PFSK-1 (cell line): ENCODE measurements at regions not wholly inside any gene's neighbourhood (a gene's known extent, or its start where the extent isn't known, plus 50 kb on each side); places are given as distances from the start of the nearest gene placed in this dataset.

ENCODE experiments used
- FOXP2 ChIP-seq: optimal IDR thresholded peaks from 2 replicates; pipeline ENCODE3; 2011; ENCODE audit warnings: borderline replicate concordance, control low read depth, inconsistent platforms; ENCODE audit not compliant: insufficient read depth; ENCODE audit errors: extremely low read length, extremely low read depth
- POLR2AphosphoS5 ChIP-seq: IDR thresholded peaks from 2 replicates; pipeline ENCODE4 v1.6.1; 2012; ENCODE audit warnings: low read depth, mild to moderate bottlenecking, control low read depth, low read length, moderate library complexity
- REST ChIP-seq, 2 experiments: IDR thresholded peaks; 2 replicates each; pipeline versions ENCODE4 v1.6.1 to v1.8.0; 2011 to 2012; ENCODE audit warnings: low read depth in 2 of 2, low read length in 2 of 2, control low read depth in 1 of 2, inconsistent platforms in 1 of 2, mild to moderate bottlenecking in 1 of 2, moderate library complexity in 1 of 2; ENCODE audit not compliant: insufficient read depth in 1 of 2
- SIN3A ChIP-seq: IDR thresholded peaks from 2 replicates; pipeline ENCODE4 v1.6.1; 2012; ENCODE audit warnings: mild to moderate bottlenecking, low read length, moderate library complexity, borderline replicate concordance; ENCODE audit not compliant: insufficient read depth
- TAF1 ChIP-seq: IDR thresholded peaks from 2 replicates; pipeline ENCODE4 v1.6.1; 2012; ENCODE audit warnings: low read length, control low read depth, borderline replicate concordance; ENCODE audit not compliant: insufficient read depth

DNA sequence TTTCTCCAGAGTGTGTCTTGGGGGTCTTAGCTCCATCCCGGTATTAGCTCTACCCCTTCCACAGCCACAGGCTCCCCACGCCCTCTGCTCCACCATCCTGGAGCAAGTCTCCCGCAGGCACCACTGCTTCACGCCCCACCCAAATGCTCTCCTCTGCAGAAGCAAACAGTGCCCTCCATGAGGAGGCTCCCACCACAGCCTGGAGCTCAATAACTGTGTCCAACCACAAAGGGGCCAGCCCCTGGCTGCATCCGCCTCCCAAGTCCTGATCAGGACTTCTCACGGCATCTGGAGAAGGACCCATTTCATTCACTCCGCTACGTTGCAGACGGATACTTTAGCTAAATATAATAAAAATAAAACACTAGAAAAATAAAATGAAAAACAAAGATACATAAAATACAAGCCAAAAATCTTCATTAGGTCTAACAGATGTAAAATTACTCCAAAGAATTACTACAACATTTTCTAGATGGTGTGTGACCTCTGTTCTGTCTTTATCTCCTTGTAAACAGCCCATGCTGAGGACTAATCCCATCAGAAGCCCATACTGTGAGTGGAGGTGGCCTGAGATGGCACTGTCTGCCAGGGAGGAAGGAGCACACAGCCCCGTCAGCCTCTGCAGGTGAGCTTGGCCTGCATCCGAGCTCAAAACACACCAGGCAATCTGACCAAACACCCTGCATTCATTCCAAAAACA lies 210.8 kb upstream of the RAB6C start:
- TF ChIP-seq REST (IDR thresholded peaks at IDR 0.05; ENCODE audit: insufficient read depth in 1 of 2, low read depth in 2 of 2, low read length in 2 of 2) (no peak), TAF1 (no peak), POLR2AphosphoS5 (no peak), SIN3A (no peak)

GRCh38 chr2:129769185-129769991 lies 210.1 kb upstream of the RAB6C start:
- TF ChIP-seq REST (IDR thresholded peaks at IDR 0.05; ENCODE audit: insufficient read depth in 1 of 2, low read depth in 2 of 2, low read length in 2 of 2) (no peak), TAF1 (no peak), SIN3A (no peak), POLR2AphosphoS5 (no peak), FOXP2 (no peak)

DNA sequence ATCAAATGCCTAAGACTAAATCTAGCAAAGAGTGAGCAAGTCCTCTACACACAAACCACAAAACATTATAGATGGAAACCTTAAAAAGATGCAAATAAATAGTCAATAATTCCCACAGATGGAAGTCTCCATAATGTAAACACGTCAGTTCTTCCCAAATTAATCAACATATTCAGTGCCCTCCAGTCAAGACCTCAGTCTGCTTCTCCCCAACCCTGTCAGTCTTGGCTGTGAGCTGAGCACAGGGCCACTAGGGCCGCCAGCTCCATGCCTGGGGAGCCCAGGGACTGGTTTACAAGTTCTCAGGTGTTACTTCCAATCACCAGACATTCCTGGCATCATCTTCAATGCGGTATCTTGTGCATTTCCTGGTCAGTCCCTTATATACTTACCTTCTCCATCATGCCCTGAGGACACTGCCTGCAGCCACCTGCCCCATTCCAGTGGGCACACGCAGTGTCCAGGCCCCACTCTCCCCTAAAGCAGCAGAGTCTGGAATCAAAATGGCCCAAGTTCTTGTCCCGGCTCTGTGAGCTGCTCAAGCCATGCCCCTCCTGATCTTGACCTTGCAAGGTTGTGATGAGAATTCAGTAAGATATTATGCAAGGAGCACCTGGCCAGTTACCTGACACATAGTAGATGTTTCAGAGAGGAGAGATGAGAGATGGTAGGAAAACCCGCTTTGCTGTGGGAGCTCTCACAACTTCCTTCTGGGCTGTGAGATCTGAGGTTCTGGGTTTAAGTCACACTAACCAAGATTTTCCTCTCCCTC lies 207.9 kb upstream of the RAB6C start:
- TF ChIP-seq REST (IDR thresholded peaks at IDR 0.05; ENCODE audit: insufficient read depth in 1 of 2, low read depth in 2 of 2, low read length in 2 of 2) (no peak), SIN3A (no peak), TAF1 (no peak), POLR2AphosphoS5 (no peak), FOXP2 (no peak)

- TF ChIP-seq POLR2AphosphoS5 (no peak), FOXP2 (no peak), TAF1 (no peak), REST (IDR thresholded peaks at IDR 0.05; ENCODE audit: insufficient read depth in 1 of 2, low read depth in 2 of 2, low read length in 2 of 2) (no peak), SIN3A (no peak)
Measured at GRCh38 chr2:129772190-129772579, 207.3 kb upstream of the RAB6C start.
